T1000 (cell line): ENCODE measurements at regions not wholly inside any gene's neighbourhood (a gene's known extent, or its start where the extent isn't known, plus 50 kb on each side); places are given as distances from the start of the nearest gene placed in this dataset.
"Not testable (repeated sequence)": the region's sequence is repeated elsewhere in the genome, so short reads cannot be mapped to it uniquely, and the experiment has no call there.

ENCODE experiments used
- DNase-seq: peaks from one replicate; lab custom pipeline; 2025; ENCODE audit warnings: mixed read lengths; lab: John Stamatoyannopoulos, UW

GRCh38 chr18:2112435-2113045 lies 458.8 kb downstream of the METTL4 start:
- no peak for DNase-seq

- DNase-seq = no peak
Observed at GRCh38 chr18:2114289-2114688, 457.0 kb downstream of the METTL4 start.

DNA sequence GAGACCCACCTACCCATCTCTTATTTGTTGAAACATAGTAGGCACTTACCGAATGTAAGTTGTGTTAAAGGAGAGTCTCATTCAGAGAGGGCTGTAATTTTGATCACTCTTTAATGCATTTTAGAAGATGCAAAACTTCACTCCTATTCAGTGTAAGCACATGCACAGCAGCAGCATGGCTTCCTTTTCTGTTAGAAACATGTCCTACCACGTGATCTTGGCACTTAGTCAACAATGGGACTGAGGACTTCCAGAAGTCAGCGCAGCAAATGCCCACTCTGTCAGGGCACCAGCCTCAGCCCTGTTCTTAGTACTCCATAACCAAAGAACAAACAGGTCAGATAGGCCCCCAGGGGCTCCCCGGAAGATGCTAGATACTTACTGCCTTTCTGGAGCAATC lies 456.5 kb downstream of the METTL4 start:
- no peak for DNase-seq

- DNase-seq = no peak
Observed at GRCh38 chr18:2121224-2121623, 450.1 kb downstream of the METTL4 start.

DNA sequence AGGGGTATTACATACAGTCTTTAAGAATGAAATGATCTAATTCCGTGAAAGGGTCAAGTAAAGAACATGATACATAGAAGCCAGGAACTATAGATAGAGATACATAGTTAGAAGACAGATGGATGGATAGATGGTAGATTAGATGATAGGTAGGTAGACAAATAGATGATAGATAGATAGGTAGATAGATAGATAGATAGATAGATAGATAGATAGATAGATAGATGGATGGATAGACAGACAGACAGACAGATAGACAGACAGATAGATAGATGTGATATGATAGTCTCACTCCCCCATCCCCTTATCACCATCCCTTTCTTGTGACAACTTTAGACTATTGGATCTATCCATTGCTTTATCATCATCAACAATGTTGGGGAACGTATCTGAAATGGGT lies 448.2 kb downstream of the METTL4 start:
- DNase-seq = no peak

DNA sequence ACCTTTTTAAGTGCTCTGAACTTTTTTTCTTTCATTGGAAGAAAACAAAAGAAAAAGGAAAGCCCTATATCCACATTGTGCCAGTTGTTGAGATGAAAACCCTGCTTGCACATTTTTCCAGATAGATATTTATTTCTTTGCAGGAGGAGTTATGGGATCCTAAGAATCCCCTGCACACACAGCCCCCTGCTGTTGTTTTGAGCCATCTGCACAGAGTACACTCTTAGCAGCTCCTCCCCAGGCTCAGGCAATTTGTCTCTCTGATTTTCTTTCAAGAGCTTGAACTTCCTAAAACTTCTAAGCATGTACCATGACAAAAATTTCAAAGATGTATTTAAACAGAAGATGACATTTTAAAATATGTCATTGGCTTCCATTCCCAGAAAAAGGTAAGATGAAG lies 436.9 kb downstream of the METTL4 start:
- DNase-seq = no peak

GRCh38 chr18:2135309-2135708 lies 436.0 kb downstream of the METTL4 start:
- no peak for DNase-seq

DNA sequence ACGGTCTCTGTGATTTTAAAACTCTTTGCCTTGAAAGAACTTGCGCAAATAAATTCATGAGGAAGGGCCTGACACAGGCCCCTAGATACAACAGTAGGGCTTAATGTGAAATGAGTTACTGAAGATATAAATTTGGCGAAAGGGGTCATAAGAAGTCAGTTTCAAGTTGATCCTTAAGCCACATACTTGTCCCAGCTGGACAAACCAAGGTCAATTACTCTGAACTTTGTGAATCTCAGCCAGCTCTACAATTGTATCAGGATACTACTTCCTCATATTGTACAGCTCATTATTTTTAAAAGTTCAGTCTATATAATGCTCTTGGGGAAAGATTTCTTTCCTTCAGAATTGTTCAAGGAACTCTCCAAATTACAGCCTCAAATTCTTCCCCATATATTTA lies 432.8 kb downstream of the METTL4 start:
- no peak for DNase-seq

DNA sequence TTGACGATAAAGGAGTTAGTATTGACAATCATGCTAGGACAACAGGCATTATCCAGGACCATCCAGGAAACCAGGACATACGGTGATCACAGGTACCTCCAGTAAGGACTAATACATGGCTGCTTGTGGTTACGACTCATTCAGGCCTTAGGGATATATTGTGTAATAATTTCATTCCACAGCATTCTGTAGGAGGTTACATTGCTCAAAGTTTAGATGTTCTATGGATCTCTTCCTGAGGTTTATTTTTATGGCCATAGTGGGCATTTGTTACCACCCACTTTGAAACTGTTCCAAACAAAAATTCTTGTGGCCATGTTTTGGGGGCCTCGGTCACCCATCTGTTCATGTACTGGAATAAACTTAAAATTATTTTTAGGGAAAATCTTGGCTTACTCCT lies 431.6 kb downstream of the METTL4 start:
- no peak for DNase-seq

GRCh38 chr18:2143636-2144035 lies 427.7 kb downstream of the METTL4 start:
- no peak for DNase-seq

- DNase-seq = no peak
Observed at GRCh38 chr18:2144811-2145210, 426.5 kb downstream of the METTL4 start.

DNA sequence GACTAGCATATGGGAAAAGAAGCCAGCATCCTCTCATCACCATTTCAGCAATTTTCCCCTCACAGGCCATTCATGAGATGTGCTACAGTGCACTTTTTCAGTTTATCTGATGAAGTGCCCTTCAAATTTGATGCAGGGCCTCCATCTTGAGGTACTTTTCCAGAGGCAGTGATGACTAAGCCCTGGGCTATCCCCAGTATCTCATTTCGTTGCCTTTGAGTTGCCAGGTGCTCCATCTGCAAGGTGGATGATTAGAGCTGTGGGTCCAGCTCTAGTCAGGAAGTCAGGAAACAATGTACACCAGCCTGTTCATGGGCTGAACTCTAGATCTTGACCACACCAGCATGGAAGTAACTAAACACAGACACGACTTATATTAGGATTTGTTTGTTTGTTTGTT lies 425.2 kb downstream of the METTL4 start:
- no peak for DNase-seq

DNA sequence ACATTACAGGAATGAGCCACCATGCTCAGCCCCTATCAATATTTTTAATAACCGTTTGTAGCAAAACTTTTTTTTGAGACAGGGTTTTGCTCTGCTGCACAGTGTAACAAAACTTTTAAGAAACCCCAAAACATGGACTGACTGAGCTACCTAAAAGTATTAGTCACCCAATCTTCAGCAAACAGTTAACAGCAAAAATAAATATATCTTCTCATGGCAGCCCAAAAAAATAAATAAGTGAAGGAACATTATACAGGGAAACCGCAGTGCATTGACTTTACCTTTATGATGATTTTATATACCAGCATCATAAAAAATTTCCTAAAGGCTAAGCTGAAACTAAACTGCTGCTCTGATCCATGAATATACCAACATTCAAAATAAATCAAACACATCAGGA lies 424.6 kb downstream of the METTL4 start:
- DNase-seq = no peak

DNA sequence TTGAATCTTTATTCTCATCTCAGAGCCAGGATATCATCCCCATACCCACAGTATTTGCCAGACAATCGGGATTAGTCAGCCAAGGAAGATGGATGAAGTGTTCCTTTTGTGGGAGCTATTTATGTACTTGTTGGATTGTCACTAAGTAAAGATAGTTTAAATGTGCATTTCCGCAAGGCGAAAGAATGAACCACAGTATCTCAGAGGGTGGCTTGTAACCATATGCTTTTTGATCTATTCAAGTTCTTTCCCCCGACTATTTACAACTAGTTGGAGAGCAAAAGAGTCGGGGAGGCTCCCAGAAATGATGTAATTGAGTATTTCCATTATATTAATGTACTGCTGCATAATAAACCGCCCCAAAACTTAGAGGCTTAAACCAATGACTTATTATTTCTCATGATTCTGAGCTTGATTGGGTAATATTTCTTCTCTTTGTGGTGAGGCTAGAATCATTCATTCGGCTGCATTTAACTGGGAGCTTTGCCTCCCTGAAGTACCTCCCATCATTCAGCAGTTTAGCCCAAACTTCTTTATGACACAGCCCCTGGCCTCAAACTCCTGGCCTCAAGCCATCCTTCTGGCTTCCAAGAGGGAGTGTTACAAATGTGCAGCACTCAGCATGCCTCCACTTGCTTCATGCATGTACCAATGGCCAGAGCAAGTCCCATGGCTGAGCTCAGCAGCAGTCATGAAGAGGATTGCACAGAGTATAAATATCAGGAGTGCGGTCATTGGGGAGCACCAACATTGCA lies 423.7 kb downstream of the METTL4 start:
- DNase-seq = no peak

GRCh38 chr18:2148823-2149222 lies 422.5 kb downstream of the METTL4 start:
- no peak for DNase-seq

DNA sequence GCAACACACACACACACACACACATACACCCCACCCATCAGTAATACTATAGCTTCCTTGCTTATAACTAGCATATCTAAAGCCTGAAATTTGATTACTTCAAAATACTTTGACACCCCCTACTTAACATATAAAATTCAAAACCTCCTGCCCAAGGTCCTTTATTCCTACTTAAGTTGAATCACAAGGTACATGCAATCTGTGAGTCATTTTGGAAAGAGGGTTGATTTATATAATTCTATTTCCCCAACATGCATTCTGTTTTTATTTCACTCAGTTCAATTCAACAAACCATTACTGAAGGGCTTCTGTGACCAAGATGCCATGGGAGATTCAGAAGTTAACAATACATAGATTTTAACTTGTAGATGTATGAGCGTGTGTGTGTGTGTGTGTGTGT lies 420.7 kb downstream of the METTL4 start:
- no peak for DNase-seq

DNA sequence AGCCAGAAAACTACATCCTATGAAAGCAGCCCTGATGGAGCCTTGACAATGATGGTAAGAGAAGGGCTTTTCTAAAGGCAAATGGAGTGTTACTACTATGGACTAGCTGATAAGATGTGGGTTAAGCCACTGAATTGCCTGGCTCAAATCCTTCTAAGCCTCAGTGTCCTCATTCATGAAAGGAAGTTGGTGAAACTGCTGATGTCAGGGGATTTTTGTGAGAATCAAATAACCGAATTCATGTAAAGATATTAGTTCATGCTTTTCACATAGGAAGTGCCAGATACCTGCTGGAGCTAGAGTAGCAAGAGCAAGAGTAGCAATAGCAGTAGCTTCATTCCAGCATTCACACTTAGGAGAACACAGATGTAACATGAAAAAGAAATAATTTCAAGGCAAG lies 417.0 kb downstream of the METTL4 start:
- no peak for DNase-seq

GRCh38 chr18:2164644-2165550 lies 406.4 kb downstream of the METTL4 start:
- DNase-seq = no peak

GRCh38 chr18:2166876-2167275 lies 404.4 kb downstream of the METTL4 start:
- not testable (repeated sequence) for DNase-seq

- no peak for DNase-seq
Observed at GRCh38 chr18:2168022-2168421, 403.3 kb downstream of the METTL4 start.

- DNase-seq = no peak
Observed at GRCh38 chr18:2169656-2170055, 401.6 kb downstream of the METTL4 start.

GRCh38 chr18:2171840-2172625 lies 399.3 kb downstream of the METTL4 start:
- no peak for DNase-seq
